ENCODE measurements at regions not wholly inside any gene's neighbourhood (a gene's known extent, or its start where the extent isn't known, plus 50 kb on each side); places are given as distances from the start of the nearest gene placed in this dataset.

GRCh38 chr17:13212860-13213259 is 195.0 kb upstream of the ELAC2 start:
- Mint-ChIP-seq H3K4me3 (ENCODE audit: unreplicated experiment) (no peak overlapping the region), H3K9me3 (ENCODE audit: unreplicated experiment) (no peaks in the 10 kb centered on the region), H3K4me1 (ENCODE audit: insufficient read depth, unreplicated experiment) (peaks cover 15% of the 10 kb centered on the region), H3K27ac (ENCODE audit: low read depth, unreplicated experiment) (no peak overlapping the region), H3K27me3 (ENCODE audit: insufficient read depth, unreplicated experiment) (peaks cover 95% of the 10 kb centered on the region), H3K36me3 (ENCODE audit: insufficient read depth, unreplicated experiment) (no peaks in the 10 kb centered on the region)
- POLR2A ChIA-PET: interaction anchor here (0.6 kb wide), 2 partner anchors 29 to 33 kb away, joined by 3 to 5 read pairs; no protein-coding TSS in a partner anchor
- BruUV-seq (replicated peaks): no TSS peak
- CTCF ChIA-PET: no interaction called here
- TF ChIP-seq, protein P1, sequence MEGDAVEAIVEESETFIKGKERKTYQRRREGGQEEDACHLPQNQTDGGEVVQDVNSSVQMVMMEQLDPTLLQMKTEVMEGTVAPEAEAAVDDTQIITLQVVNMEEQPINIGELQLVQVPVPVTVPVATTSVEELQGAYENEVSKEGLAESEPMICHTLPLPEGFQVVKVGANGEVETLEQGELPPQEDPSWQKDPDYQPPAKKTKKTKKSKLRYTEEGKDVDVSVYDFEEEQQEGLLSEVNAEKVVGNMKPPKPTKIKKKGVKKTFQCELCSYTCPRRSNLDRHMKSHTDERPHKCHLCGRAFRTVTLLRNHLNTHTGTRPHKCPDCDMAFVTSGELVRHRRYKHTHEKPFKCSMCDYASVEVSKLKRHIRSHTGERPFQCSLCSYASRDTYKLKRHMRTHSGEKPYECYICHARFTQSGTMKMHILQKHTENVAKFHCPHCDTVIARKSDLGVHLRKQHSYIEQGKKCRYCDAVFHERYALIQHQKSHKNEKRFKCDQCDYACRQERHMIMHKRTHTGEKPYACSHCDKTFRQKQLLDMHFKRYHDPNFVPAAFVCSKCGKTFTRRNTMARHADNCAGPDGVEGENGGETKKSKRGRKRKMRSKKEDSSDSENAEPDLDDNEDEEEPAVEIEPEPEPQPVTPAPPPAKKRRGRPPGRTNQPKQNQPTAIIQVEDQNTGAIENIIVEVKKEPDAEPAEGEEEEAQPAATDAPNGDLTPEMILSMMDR (IDR thresholded peaks at IDR 0.05; ENCODE audit: unreplicated experiment): no peak
- intact Hi-C loops (cut with micrococcal nuclease): no loop called here
- no peak for DNase-seq (ENCODE audit: unreplicated experiment)

- peak; percentile 32 for DNase-seq (ENCODE audit: unreplicated experiment)
- H3K4me3 Mint-ChIP-seq (ENCODE audit: unreplicated experiment): no peak overlapping the region
- BruUV-seq (replicated peaks): no TSS peak
Measured at GRCh38 chr17:13209081-13209480, 191.3 kb upstream of the ELAC2 start.

GRCh38 chr17:13204607-13205237 is 186.9 kb upstream of the ELAC2 start:
- POLR2A ChIA-PET: no interaction called here
- Mint-ChIP-seq H3K27me3 (ENCODE audit: insufficient read depth, unreplicated experiment) (peaks cover 94% of the 10 kb centered on the region), H3K4me3 (ENCODE audit: unreplicated experiment) (no peak overlapping the region), H3K4me1 (ENCODE audit: insufficient read depth, unreplicated experiment) (peaks cover 21% of the 10 kb centered on the region), H3K9me3 (ENCODE audit: unreplicated experiment) (peaks cover 6% of the 10 kb centered on the region), H3K36me3 (ENCODE audit: insufficient read depth, unreplicated experiment) (no peaks in the 10 kb centered on the region), H3K27ac (ENCODE audit: low read depth, unreplicated experiment) (no peak overlapping the region)
- DNase-seq (ENCODE audit: unreplicated experiment): peak; percentile 26
- CTCF ChIA-PET: no interaction called here
- TF ChIP-seq, protein P1 (IDR thresholded peaks at IDR 0.05; ENCODE audit: unreplicated experiment): no peak
- no TSS peak for BruUV-seq (replicated peaks)
- intact Hi-C loops (cut with micrococcal nuclease): no loop called here

More at GRCh38 chr17:13209081-13209480, 191.3 kb upstream of the ELAC2 start:
- H3K4me1 Mint-ChIP-seq (ENCODE audit: insufficient read depth, unreplicated experiment): peaks cover 22% of the 10 kb centered on the region
- POLR2A ChIA-PET: no interaction called here
- intact Hi-C loops (cut with micrococcal nuclease): no loop called here
- TF ChIP-seq, protein P1 (IDR thresholded peaks at IDR 0.05; ENCODE audit: unreplicated experiment): no peak
- no peak overlapping the region for H3K27ac Mint-ChIP-seq (ENCODE audit: low read depth, unreplicated experiment)
- H3K27me3 Mint-ChIP-seq (ENCODE audit: insufficient read depth, unreplicated experiment): peaks cover 95% of the 10 kb centered on the region
- CTCF ChIA-PET: interaction anchor here (1.0 kb wide), 1 partner anchor 95 kb away, joined by 4 read pairs; no protein-coding TSS in a partner anchor
- H3K9me3 Mint-ChIP-seq (ENCODE audit: unreplicated experiment): no peaks in the 10 kb centered on the region
- H3K36me3 Mint-ChIP-seq (ENCODE audit: insufficient read depth, unreplicated experiment): no peaks in the 10 kb centered on the region

- Mint-ChIP-seq H3K9me3 (ENCODE audit: unreplicated experiment) (peaks cover 6% of the 10 kb centered on the region), H3K36me3 (ENCODE audit: insufficient read depth, unreplicated experiment) (no peaks in the 10 kb centered on the region), H3K27ac (ENCODE audit: low read depth, unreplicated experiment) (no peak overlapping the region), H3K4me3 (ENCODE audit: unreplicated experiment) (no peak overlapping the region), H3K4me1 (ENCODE audit: insufficient read depth, unreplicated experiment) (peaks cover 7% of the 10 kb centered on the region), H3K27me3 (ENCODE audit: insufficient read depth, unreplicated experiment) (peaks cover 98% of the 10 kb centered on the region)
- intact Hi-C loops (cut with micrococcal nuclease): no loop called here
- TF ChIP-seq, protein P1 (IDR thresholded peaks at IDR 0.05; ENCODE audit: unreplicated experiment): no peak
- CTCF ChIA-PET: interaction anchor here (0.6 to 0.7 kb wide), 2 partner anchors 861 to 1004 kb away, joined by 3 read pairs; no protein-coding TSS in a partner anchor
- POLR2A ChIA-PET: no interaction called here
- no TSS peak for BruUV-seq (replicated peaks)
- DNase-seq (ENCODE audit: unreplicated experiment): no peak
Measured at GRCh38 chr17:13202835-13203234, 185.0 kb upstream of the ELAC2 start.
